MM.1S (cell line): ENCODE measurements at regions not wholly inside any gene's neighbourhood (a gene's known extent, or its start where the extent isn't known, plus 50 kb on each side); places are given as distances from the start of the nearest gene placed in this dataset.

Source experiments
- EZH2 ChIP-seq: fragments of 300-600 bp; sonication (generic); optimal IDR thresholded peaks from 2 replicates; pipeline ENCODE3; 2017; ENCODE audit warnings: low read depth, mild to moderate bottlenecking, antibody characterized with exemption, low read length, mixed read lengths
- EZH2phosphoT487 ChIP-seq: fragments of 300-600 bp; sonication (generic); IDR thresholded peaks from 2 replicates; pipeline ENCODE4 v1.6.1; 2018; ENCODE audit warnings: antibody characterized with exemption, low read length
- TF ChIP-seq, protein P1 (sequence below): fragments of 300-600 bp; sonication (generic); IDR thresholded peaks from 2 replicates; pipeline ENCODE4 v1.5.1; 2016; ENCODE audit warnings: antibody characterized with exemption, low read length, mixed read lengths

DNA sequence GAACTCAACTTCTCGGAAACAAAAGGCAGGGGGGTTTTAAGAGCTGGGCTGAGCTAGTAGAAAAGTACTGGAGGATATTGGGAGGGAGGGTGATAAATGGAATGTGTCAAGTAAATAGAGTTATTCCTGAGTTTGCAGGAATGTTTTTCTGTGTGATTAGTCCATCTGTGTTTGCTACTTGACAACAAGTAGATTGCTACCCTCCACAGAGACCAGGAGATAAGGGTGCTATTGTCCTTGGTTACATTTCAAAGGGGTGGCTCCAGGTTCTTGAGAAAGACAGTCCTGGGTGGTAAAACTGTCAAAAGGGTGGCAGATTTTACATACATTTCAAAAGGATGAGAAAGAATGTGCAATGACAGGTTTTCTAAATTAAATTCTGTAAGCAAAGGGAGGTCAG lies 181.2 kb upstream of the PPP3CA start:
- TF ChIP-seq, protein P1, sequence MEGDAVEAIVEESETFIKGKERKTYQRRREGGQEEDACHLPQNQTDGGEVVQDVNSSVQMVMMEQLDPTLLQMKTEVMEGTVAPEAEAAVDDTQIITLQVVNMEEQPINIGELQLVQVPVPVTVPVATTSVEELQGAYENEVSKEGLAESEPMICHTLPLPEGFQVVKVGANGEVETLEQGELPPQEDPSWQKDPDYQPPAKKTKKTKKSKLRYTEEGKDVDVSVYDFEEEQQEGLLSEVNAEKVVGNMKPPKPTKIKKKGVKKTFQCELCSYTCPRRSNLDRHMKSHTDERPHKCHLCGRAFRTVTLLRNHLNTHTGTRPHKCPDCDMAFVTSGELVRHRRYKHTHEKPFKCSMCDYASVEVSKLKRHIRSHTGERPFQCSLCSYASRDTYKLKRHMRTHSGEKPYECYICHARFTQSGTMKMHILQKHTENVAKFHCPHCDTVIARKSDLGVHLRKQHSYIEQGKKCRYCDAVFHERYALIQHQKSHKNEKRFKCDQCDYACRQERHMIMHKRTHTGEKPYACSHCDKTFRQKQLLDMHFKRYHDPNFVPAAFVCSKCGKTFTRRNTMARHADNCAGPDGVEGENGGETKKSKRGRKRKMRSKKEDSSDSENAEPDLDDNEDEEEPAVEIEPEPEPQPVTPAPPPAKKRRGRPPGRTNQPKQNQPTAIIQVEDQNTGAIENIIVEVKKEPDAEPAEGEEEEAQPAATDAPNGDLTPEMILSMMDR = no peak
- TF ChIP-seq EZH2 (no peak), EZH2phosphoT487 (no peak)
